Gastroesophageal sphincter (tissue), 3 donors: ENCODE measurements at regions not wholly inside any gene's neighbourhood (a gene's known extent, or its start where the extent isn't known, plus 50 kb on each side); places are given as distances from the start of the nearest gene placed in this dataset.

Source experiments
- EP300 ChIP-seq: sonication (generic); formaldehyde crosslinking; IDR thresholded peaks from one replicate; pipeline ENCODE4 v1.6.1; 2017; ENCODE audit warnings: antibody characterized with exemption, mild to moderate bottlenecking
- POLR2AphosphoS5 ChIP-seq: sonication (generic); formaldehyde crosslinking; IDR thresholded peaks from one replicate; pipeline ENCODE4 v1.6.1; 2017; ENCODE audit warnings: antibody characterized with exemption
- TF ChIP-seq, protein P1 (sequence below), 4 experiments: fragments of 200-600 bp in 2 of 4; fragments of 450-650 bp in 2 of 4; sonication (generic) in 1 of 4; IDR thresholded peaks; one replicate each; pipeline ENCODE4 v1.5.1; 2017 to 2019; ENCODE audit warnings: antibody characterized with exemption in 4 of 4, mild to moderate bottlenecking in 2 of 4, moderate library complexity in 2 of 4

DNA sequence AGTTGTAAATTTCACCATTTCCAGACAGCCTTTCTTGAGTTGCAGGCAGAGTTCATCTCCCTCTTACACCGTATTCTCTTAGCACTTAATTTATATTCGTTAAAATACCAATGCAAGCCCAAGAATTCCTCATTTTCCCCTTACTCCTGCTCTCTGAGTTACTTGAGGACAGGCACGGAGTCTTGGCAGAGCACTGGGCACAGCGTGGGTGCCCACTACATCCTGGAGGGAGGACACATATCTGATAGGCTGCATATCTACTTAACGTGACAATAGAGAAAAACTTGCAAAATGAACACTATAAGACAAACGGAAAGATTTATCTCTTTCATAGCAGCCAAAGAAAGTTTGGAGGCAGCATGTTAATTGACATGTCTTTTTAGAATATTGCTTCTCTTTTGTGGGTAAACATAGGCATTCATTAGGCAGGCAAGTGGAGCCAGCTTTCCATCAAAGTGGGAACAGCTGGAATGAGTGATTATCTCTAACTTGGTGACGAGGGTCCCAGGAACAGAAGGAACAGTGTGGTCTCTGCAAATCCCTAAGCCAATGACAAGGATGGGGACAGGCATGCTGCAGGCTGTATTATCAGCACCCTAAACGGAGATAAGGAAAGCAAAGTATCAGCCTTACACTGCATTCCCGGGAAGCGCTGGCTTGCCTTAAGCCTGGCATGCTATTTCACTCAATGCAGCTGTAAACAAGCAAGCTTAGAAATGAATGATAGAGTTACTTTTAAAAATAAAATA is 116.5 kb downstream of the RTP4 start:
- TF ChIP-seq POLR2AphosphoS5 (no peak), EP300 (no peak)
- TF ChIP-seq, protein P1, sequence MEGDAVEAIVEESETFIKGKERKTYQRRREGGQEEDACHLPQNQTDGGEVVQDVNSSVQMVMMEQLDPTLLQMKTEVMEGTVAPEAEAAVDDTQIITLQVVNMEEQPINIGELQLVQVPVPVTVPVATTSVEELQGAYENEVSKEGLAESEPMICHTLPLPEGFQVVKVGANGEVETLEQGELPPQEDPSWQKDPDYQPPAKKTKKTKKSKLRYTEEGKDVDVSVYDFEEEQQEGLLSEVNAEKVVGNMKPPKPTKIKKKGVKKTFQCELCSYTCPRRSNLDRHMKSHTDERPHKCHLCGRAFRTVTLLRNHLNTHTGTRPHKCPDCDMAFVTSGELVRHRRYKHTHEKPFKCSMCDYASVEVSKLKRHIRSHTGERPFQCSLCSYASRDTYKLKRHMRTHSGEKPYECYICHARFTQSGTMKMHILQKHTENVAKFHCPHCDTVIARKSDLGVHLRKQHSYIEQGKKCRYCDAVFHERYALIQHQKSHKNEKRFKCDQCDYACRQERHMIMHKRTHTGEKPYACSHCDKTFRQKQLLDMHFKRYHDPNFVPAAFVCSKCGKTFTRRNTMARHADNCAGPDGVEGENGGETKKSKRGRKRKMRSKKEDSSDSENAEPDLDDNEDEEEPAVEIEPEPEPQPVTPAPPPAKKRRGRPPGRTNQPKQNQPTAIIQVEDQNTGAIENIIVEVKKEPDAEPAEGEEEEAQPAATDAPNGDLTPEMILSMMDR (IDR thresholded peaks at IDR 0.05): no peak
